ENCODE measurements at regions not wholly inside any gene's neighbourhood (a gene's known extent, or its start where the extent isn't known, plus 50 kb on each side); places are given as distances from the start of the nearest gene placed in this dataset.

DNA sequence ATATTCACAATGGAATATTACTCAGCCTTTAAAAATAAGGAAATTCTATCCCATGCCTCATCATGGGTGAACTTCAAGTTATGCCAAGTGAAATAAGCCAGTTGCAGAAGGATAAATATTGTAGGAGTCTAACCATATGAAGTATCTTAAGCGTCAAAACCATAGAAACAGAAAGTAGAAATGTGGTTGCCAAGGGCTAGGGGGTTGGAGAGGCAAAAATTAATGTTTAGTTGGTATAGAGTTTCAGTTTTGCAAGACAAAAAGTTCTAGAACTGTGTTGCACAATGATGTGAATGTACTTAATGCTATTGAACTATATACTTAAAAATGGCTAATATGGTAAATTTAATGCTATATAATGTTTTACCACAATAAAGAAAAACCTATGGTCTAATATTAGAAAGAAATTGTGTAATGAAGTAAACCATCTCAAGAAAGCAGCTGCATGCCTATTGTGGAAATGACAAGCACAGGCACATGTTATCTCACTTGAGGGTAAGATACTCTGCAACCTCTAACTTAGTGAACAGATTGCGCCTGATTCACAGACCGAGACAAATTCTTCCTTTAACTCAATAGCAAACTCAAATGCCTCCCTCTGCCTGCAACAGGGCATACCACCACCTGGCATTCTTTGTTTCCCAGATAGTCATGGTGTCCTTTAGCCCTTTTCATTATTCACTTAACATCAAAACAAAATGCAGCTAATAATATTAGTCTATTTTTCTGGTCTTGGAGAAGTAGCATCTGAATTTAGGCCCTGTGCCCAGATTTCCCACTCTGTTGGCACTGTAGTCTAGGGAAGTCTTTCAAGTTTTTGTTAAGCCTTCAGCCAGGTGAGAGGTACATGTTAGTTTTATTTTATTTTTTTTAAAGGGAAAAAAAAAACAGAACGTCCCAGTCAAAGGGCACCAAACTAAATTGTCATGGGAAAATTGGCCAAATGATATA, 80.2 kb upstream of the ACP3 start:
- DNase-seq (ENCODE audit: low read depth): no peak

DNA sequence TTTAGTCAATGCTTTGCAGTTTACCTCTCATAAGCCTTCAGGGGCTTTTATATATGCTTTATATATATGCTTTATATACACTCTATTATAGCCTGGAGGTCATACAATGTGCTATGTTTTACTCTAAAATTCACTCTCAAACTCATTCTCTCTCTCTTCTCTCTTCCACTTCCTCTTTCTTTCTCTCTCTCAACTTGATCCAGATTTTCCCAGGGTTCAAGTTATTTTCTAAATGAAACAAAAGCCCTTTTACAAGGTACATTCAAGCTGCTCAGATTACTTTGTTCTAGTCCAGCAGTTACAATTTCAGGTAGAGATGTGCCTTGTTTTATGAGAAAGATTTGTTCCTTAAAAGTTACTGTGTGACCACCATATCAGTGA, 79.6 kb upstream of the ACP3 start:
- DNase-seq (ENCODE audit: low read depth): no peak

GRCh38 chr3:132239587-132239986, 77.6 kb upstream of the ACP3 start:
- DNase-seq (ENCODE audit: low read depth): no peak

- DNase-seq (ENCODE audit: low read depth): no peak
Observed at GRCh38 chr3:132241776-132242514, 75.3 kb upstream of the ACP3 start.

DNA sequence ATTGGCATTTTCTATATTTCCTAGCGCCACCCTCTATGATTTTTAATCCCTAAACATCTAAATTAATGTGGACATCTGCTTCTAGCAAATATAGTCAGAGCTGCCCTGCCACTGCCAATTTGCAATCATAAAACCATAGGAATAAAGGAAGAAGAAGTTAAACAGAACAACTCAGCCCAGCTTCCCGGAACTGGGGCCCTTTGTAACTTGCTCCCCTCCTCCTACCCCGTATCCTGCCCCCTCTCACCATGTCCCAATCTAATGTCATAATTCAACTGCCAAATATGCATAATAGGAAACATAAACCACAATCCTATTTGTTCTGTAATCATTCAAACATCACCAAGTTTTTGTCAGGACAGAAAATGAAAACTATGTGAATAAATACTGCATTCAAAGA, 74.4 kb upstream of the ACP3 start:
- no peak for DNase-seq (ENCODE audit: low read depth)

DNA sequence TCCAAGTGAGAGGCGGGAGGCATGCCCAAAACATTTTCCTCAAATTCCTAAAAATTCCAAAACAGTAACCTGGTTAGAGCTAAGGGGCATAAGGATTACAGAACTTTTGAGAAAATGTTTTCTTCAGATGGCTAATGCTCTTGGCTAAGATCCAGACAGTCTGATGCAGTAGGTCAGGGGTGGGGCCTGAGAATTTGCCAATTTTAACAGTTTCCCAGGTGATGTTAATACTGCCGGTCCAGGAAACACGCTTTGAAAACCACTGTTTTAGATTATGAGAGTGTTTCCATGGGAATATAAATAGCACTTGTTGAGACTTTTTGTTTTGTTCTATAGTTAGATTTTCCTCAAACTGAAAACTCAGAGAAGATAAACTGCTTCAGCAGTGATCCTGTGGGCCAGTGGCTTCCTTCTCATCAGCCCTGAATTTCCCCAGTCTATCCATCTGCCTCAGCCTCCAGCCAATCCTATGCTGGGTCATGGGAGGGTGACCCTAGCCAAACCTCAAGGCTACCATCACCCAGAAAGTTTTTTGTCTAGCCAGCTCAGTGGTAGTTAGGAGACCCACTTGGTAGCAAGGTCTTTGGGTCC, 71.6 kb upstream of the ACP3 start:
- DNase-seq (ENCODE audit: low read depth): no peak

DNA sequence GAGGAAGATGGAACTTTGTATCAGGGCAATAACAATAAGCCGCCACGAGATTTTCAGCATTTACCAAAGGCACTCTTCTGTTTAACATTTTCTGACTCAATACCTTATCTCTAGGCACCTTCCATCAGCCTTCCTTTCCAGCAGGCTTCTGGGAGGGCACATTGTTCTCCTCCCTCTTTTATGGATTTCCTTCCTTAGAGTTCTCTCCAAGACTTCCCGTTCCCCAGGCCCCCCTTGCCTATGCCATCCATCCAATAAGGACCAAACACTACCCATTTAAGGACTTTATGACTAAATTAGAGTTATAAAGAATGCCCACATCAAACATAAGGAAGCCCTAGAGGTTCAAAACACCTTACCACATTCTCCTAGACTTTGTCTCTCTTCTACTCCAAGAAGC, 71.0 kb upstream of the ACP3 start:
- no peak for DNase-seq (ENCODE audit: low read depth)

GRCh38 chr3:132247211-132247610, 70.0 kb upstream of the ACP3 start:
- DNase-seq (ENCODE audit: low read depth): no peak

DNA sequence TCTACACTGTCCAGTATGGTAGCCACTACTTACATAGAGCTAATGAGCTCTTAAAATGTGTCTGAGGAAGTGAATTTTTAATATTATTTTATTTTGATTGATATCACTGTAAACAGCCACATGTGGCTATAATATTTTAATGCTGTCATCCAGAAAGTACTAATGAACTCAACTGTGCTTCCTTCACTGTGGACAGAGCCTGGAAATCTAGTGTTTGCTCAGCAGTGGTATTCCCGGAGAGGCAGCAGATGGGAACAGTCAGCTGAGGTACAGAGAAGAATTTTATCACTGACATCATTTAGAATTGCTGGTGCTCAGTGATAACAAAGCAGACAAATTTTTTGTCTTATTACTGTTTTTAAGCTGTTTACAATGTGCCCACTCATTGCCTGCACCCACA, 68.7 kb upstream of the ACP3 start:
- no peak for DNase-seq (ENCODE audit: low read depth)

GRCh38 chr3:132253262-132253878, 63.8 kb upstream of the ACP3 start:
- DNase-seq (ENCODE audit: low read depth): no peak

GRCh38 chr3:132254076-132254755, 63.0 kb upstream of the ACP3 start:
- no peak for DNase-seq (ENCODE audit: low read depth)

DNA sequence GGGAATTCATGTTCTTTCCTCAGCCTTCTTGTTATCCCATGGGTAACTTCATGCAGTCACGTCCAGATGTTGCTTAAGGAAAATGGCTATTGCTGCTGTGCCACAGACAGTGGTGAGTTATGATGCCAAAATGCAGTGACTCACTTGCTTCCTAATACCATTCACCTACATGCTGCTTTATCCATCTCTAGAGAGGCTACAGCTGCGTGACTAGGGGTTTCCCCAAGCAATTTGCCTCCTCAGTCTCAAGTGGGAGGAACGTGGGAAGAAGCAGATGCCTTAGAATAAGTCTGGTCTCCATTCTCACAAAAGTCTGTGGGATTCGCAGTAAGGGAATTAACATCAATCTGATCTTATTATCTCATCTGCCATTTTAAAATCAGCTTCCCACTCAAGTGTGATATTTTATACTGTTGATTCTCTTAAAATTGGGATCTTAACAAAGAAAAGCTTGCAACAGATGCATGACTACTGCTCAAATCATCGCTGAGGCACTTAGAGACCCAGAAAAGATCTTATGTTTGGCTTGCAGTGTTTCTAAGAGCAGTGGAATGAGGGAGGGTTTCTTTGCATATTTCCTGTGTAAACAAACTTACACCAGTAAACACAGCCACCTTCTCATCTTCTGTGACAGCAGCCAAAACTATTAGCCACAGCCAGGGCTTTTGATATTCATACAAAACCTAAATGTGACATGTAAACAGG, 62.0 kb upstream of the ACP3 start:
- no peak for DNase-seq (ENCODE audit: low read depth)

GRCh38 chr3:132256989-132257388, 60.2 kb upstream of the ACP3 start:
- DNase-seq (ENCODE audit: low read depth): no peak

GRCh38 chr3:132261506-132261905, 55.7 kb upstream of the ACP3 start:
- DNase-seq (ENCODE audit: low read depth): no peak

GRCh38 chr3:132262305-132262704, 54.9 kb upstream of the ACP3 start:
- DNase-seq (ENCODE audit: low read depth): no peak

DNA sequence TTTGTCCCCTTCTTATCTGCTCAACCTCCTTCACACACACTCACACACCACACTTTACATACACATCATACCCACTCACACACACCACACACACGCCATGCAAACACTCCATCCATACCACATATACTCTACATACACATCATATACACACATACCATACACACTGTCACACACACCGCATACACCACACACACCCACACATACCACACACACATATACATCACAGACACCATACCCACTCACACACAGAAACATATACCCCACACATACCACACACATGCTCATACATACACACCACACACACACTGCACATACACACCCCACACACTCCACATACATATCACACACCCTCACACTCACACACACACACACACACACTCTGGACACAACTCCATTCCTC, 54.3 kb upstream of the ACP3 start:
- DNase-seq (ENCODE audit: low read depth): no peak

DNA sequence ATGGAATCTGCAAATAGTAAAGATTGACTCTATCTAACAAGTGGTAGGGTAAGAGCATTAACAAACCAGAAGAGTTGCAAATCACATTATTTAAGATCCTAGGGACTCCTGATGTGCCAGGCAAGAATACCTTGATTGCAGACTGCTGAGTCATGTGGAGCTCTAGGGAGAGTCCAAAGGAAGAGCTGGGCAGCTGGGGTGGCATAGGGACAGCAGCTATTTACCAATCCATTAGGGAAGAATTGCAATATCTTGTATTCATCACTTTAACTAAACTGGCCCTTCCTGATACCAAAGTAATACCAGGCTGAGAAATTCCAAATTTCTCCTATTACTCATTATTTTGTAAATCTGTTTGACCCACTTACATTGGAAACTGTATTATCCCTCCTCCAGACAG, 52.2 kb upstream of the ACP3 start:
- no peak for DNase-seq (ENCODE audit: low read depth)

- no peak for DNase-seq (ENCODE audit: low read depth)
Observed at GRCh38 chr3:132265488-132265887, 51.7 kb upstream of the ACP3 start.

GRCh38 chr3:132267391-132267993, 49.7 kb upstream of the ACP3 start:
- no peak for DNase-seq (ENCODE audit: low read depth)
